ENCODE measurements at regions not wholly inside any gene's neighbourhood (a gene's known extent, or its start where the extent isn't known, plus 50 kb on each side); places are given as distances from the start of the nearest gene placed in this dataset.
"Not testable (repeated sequence)": the region's sequence is repeated elsewhere in the genome, so short reads cannot be mapped to it uniquely, and the experiment has no call there.

GRCh38 chr3:71938081-71938480 is 153.1 kb upstream of the PROK2 start:
- TF ChIP-seq CTCF (IDR thresholded peaks at IDR 0.05; ENCODE audit: insufficient read depth, low read length, poor library complexity, severe bottlenecking); EZH2phosphoT487 (conservative IDR thresholded peaks at IDR 0.05; ENCODE audit: low read length): not testable (repeated sequence)

All from SU-DHL-6 (cell line).